Spleen (tissue), 7 donors: ENCODE measurements at regions not wholly inside any gene's neighbourhood (a gene's known extent, or its start where the extent isn't known, plus 50 kb on each side); places are given as distances from the start of the nearest gene placed in this dataset.

Experiments
- CTCF ChIP-seq, 11 experiments: fragments of 200-600 bp in 7 of 11; fragments of 450-650 bp in 4 of 11; sonication (generic) in 4 of 11; IDR thresholded peaks in 8 of 11; conservative IDR thresholded peaks in 3 of 11; 1 replicate in 7 of 11; 2 replicates in 4 of 11; pipeline versions ENCODE4 v1.4.0 to v1.8.0; 2016 to 2021; ENCODE audit warnings: antibody characterized with exemption in 11 of 11, inconsistent platforms in 4 of 11, mild to moderate bottlenecking in 1 of 11
- POLR2A ChIP-seq, 3 donors: fragments of 450-650 bp; IDR thresholded peaks; one replicate each; pipeline ENCODE4 v1.5.1; 2017; ENCODE audit warnings: antibody characterized with exemption in 3 of 3, mild to moderate bottlenecking in 1 of 3
- POLR2AphosphoS5 ChIP-seq, 3 donors: sonication (generic); formaldehyde crosslinking; IDR thresholded peaks; one replicate each; pipeline ENCODE4 v1.5.1; 2017; ENCODE audit warnings: antibody characterized with exemption in 3 of 3
- donor health status: DM: no; HTN: no; CAD: no; lungs with moderate emphysema.
- donor health status: DM: no; HTN: no; CAD: no.
- donor health status: DM: no; HTN: no; CAD: no.

GRCh38 chrX:45885931-45886330, 659.3 kb downstream of the ZNF674 start:
- TF ChIP-seq CTCF (IDR thresholded peaks at IDR 0.05 in 8 of 11, conservative IDR thresholded peaks at IDR 0.05 in 3 of 11) (no peak), POLR2AphosphoS5 (IDR thresholded peaks at IDR 0.05) (no peak), POLR2A (IDR thresholded peaks at IDR 0.05) (no peak)
